HepG2 (cell line): ENCODE measurements at regions not wholly inside any gene's neighbourhood (a gene's known extent, or its start where the extent isn't known, plus 50 kb on each side); places are given as distances from the start of the nearest gene placed in this dataset.

ENCODE experiments used
- ATAC-seq: fragments of 200-7000 bp; cut with Tn5 transposase; 3 replicates; pipeline ENCODE4 v1.9.1; 2020; ENCODE audit warnings: mild to moderate bottlenecking, moderate library complexity
- BruUV-seq: library from RNA; stranded (reverse); fragments of 400-500 nt; replicated peaks from 2 replicates; lab custom pipeline; 2021; lab: Mats Ljungman, UMichigan
- CTCF ChIA-PET: fragments of 300-600 bp; formaldehyde crosslinking; extraction: SDS; loops from one replicate; lab custom pipeline; 2021; ENCODE audit warnings: low total read pairs, inconsistent platforms, low intra/inter-chr PET ratio; lab: Yijun Ruan, JAX
- POLR2A ChIA-PET: fragments of 350-600 bp; sonication (Branson Sonifier 250); formaldehyde crosslinking; loops from one replicate; lab custom pipeline; 2020; ENCODE audit warnings: antibody characterized with exemption, inconsistent platforms; lab: Yijun Ruan, JAX
- DNase-seq: peaks from one replicate; pipeline ENCODE4 v3.0.0-alpha.2; 2015; ENCODE audit warnings: low spot score
- FAIRE-seq: peaks from 3 replicates; lab custom pipeline; 2011; peaks lifted over from hg19 to GRCh38; lab: Jason Lieb, UNC
- H2AFZ ChIP-seq: one replicate; pipeline ENCODE4 v1.6.1; 2011; ENCODE audit warnings: low read length, inconsistent platforms
- H3K27ac ChIP-seq: fragments of 300-600 bp; 3 replicates; pipeline ENCODE4 v1.8.0; 2011; ENCODE audit warnings: mixed run types, mild to moderate bottlenecking, mixed read lengths, low read length, inconsistent platforms; ENCODE audit not compliant: insufficient read depth; ENCODE audit errors: extremely low read length
- H3K27me3 ChIP-seq, 2 experiments: fragments of 200-600 bp in 1 of 2; 2 replicates in 1 of 2; 3 replicates in 1 of 2; pipeline versions ENCODE4 v1.6.0 to v1.8.0; 2011; ENCODE audit warnings: low read length in 2 of 2, mild to moderate bottlenecking in 2 of 2, moderate library complexity in 2 of 2, inconsistent platforms in 1 of 2; ENCODE audit not compliant: insufficient read depth in 2 of 2, control insufficient read depth in 1 of 2
- H3K36me3 ChIP-seq, 2 experiments: fragments of 200-600 bp in 1 of 2; replicated peaks in 1 of 2; 2 replicates in 1 of 2; 3 replicates in 1 of 2; pipeline versions ENCODE4 v1.5.1 to v1.8.0; 2011; ENCODE audit warnings: low read length in 2 of 2, inconsistent platforms in 1 of 2; ENCODE audit not compliant: insufficient read depth in 2 of 2, control insufficient read depth in 1 of 2
- H3K4me1 ChIP-seq: 2 replicates; pipeline ENCODE4 v1.5.1; 2012; ENCODE audit warnings: low read length, inconsistent platforms; ENCODE audit not compliant: insufficient read depth
- H3K4me2 ChIP-seq: 2 replicates; pipeline ENCODE4 v1.6.0; 2011; ENCODE audit warnings: low read depth, low read length, inconsistent platforms
- H3K4me3 ChIP-seq, 3 experiments: fragments of 200-600 bp in 1 of 3; sonication (generic), shearing (Covaris generic) in 1 of 3; replicated peaks in 1 of 3; 2 replicates each; pipeline ENCODE4 v1.5.1; 2011 to 2016; ENCODE audit warnings: low read length in 3 of 3, inconsistent platforms in 2 of 3, low read depth in 2 of 3, mild to moderate bottlenecking in 2 of 3, control low read depth in 1 of 3, mixed read lengths in 1 of 3; ENCODE audit not compliant: insufficient read depth in 1 of 3
- H3K79me2 ChIP-seq: one replicate; pipeline ENCODE4 v1.6.1; 2011; ENCODE audit warnings: low read length, inconsistent platforms; ENCODE audit not compliant: insufficient read depth
- H3K9ac ChIP-seq: 2 replicates; pipeline ENCODE4 v1.6.0; 2011; ENCODE audit warnings: mild to moderate bottlenecking, low read depth, low read length, inconsistent platforms; ENCODE audit not compliant: insufficient read depth
- H3K9me3 ChIP-seq: 2 replicates; pipeline ENCODE4 v1.5.1; 2012; ENCODE audit warnings: mild to moderate bottlenecking, low read length
- H4K20me1 ChIP-seq: 2 replicates; pipeline ENCODE4 v1.6.0; 2011; ENCODE audit warnings: inconsistent platforms, mild to moderate bottlenecking, low read length, moderate library complexity; ENCODE audit not compliant: insufficient read depth
- AHDC1 ChIP-seq: sonication (generic); formaldehyde crosslinking; IDR thresholded peaks from 2 replicates; pipeline ENCODE4 v1.5.1; 2020; ENCODE audit warnings: mild to moderate bottlenecking, missing genetic modification reagents, borderline replicate concordance
- CBFB ChIP-seq: sonication (generic); formaldehyde crosslinking; IDR thresholded peaks from 2 replicates; pipeline ENCODE4 v1.4.0; 2020; ENCODE audit warnings: missing genetic modification reagents
- DZIP1 ChIP-seq: sonication (generic); formaldehyde crosslinking; IDR thresholded peaks from 2 replicates; pipeline ENCODE4 v1.5.0; 2020; ENCODE audit warnings: mild to moderate bottlenecking, missing genetic modification reagents
- ELF4 ChIP-seq: sonication (generic); formaldehyde crosslinking; IDR thresholded peaks from 2 replicates; pipeline ENCODE4 v1.5.0; 2020; ENCODE audit warnings: missing genetic modification reagents, mild to moderate bottlenecking, moderate library complexity, borderline replicate concordance
- HMGXB3 ChIP-seq: sonication (generic); formaldehyde crosslinking; IDR thresholded peaks from 2 replicates; pipeline ENCODE4 v1.4.0; 2020; ENCODE audit warnings: missing genetic modification reagents, borderline replicate concordance
- ZNF276 ChIP-seq: sonication (generic); formaldehyde crosslinking; IDR thresholded peaks from 2 replicates; pipeline ENCODE4 v1.4.0; 2020; ENCODE audit warnings: mild to moderate bottlenecking, low read depth, missing genetic modification reagents
- WGBS: methylation state at CpG from one replicate; pipeline ENCODE4 v1.1.6; 2017; ENCODE audit warnings: low lambda C conversion rate; 5-methylcytosine and 5-hydroxymethylcytosine counted together
- in situ Hi-C: cut with HindIII; loops from 2 replicates; pipeline ENCODE4 v1.10.0; 2017; ENCODE audit warnings: low pct_unique_long_range_greater_than_20kb; ENCODE audit not compliant: extremely low pct_ligation_motif_present
- intact Hi-C: fragments of 100-400 bp; cut with micrococcal nuclease; formaldehyde crosslinking; loops from one replicate; pipeline ENCODE4 v1.10.0; 2022; ENCODE audit not compliant: unreplicated experiment

GRCh38 chr11:128022761-128023160 is 564.6 kb downstream of the ETS1 start (continued):
- TF ChIP-seq HMGXB3: no peak

GRCh38 chr11:128022007-128022368 is 565.4 kb downstream of the ETS1 start:
- ChIA-PET POLR2A (no interaction called here), CTCF (no interaction called here)
- no TSS peak for BruUV-seq
- Histone ChIP-seq H3K36me3 (no peaks in the 10 kb centered on the region), H3K27ac (no peak overlapping the region), H3K9ac (no peak overlapping the region), H3K27me3 (no peaks in the 10 kb centered on the region), H3K4me2 (no peak overlapping the region), H3K4me3 (no peak overlapping the region), H4K20me1 (no peaks in the 10 kb centered on the region), H3K9me3 (no peaks in the 10 kb centered on the region), H3K79me2 (no peaks in the 10 kb centered on the region), H2AFZ (no peak overlapping the region), H3K4me1 (no peaks in the 10 kb centered on the region)
- no peak for ATAC-seq
- in situ Hi-C loops: no loop called here
- no peak for FAIRE-seq
- DNase-seq: no peak
- intact Hi-C loops: no loop called here
- WGBS: no CpG with 5 or more reads among the region's 3 CpGs
- TF ChIP-seq CBFB (CRISPR knock-in tag) (no peak), AHDC1 (CRISPR knock-in tag) (no peak), ELF4 (CRISPR knock-in tag) (no peak), DZIP1 (no peak), ZNF276 (no peak)
